DOHH2 (cell line): ENCODE measurements at regions not wholly inside any gene's neighbourhood (a gene's known extent, or its start where the extent isn't known, plus 50 kb on each side); places are given as distances from the start of the nearest gene placed in this dataset.

Experiments used
- CTCF ChIP-seq: fragments of 200-600 bp; sonication (generic); IDR thresholded peaks from one replicate; pipeline ENCODE4 v1.5.1; 2014; ENCODE audit warnings: antibody characterized with exemption, mild to moderate bottlenecking, low read depth, low read length; ENCODE audit not compliant: poor library complexity, severe bottlenecking
- EZH2phosphoT487 ChIP-seq: fragments of 200-600 bp; sonication (generic); IDR thresholded peaks from 2 replicates; pipeline ENCODE4 v1.6.1; 2017; ENCODE audit warnings: borderline replicate concordance, mild to moderate bottlenecking, antibody characterized with exemption, low read length, moderate library complexity, mixed read lengths

GRCh38 chr4:20420916-20421602, 169.4 kb downstream of the SLIT2 start:
- no peak for TF ChIP-seq EZH2phosphoT487
- no peak for TF ChIP-seq CTCF
